GM10266 (cell line): ENCODE measurements at regions not wholly inside any gene's neighbourhood (a gene's known extent, or its start where the extent isn't known, plus 50 kb on each side); places are given as distances from the start of the nearest gene placed in this dataset.

Experiments
- DNase-seq: peaks from one replicate; pipeline ENCODE4 v3.0.0; 2012; ENCODE audit errors: extremely low spot score
- TF ChIP-seq, protein P1 (sequence below): IDR thresholded peaks from 2 replicates; pipeline ENCODE4 v1.5.1; 2012; ENCODE audit warnings: mild to moderate bottlenecking, low read depth; ENCODE audit not compliant: control insufficient read depth, insufficient read depth; ENCODE audit errors: missing control alignments

DNA sequence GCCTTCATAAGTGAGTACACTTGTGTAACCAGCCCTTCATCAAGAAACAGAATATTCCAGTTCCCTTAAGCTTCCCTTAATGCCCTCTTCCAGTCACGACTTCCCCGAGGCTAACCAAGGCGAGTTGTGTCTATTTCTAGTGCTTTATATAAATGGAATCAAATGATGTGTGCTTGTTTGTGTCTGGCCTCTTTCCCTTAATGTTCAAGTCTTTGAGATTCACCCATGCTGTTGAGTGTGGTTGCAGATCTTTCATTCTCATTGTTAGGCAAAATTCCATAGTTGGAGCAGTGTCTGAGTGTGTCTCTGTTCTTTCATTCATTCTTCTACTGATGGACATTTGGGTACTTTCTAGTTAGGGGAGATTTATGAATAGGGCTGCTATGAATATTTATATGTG lies 135.0 kb downstream of the CEBPB start:
- TF ChIP-seq, protein P1, sequence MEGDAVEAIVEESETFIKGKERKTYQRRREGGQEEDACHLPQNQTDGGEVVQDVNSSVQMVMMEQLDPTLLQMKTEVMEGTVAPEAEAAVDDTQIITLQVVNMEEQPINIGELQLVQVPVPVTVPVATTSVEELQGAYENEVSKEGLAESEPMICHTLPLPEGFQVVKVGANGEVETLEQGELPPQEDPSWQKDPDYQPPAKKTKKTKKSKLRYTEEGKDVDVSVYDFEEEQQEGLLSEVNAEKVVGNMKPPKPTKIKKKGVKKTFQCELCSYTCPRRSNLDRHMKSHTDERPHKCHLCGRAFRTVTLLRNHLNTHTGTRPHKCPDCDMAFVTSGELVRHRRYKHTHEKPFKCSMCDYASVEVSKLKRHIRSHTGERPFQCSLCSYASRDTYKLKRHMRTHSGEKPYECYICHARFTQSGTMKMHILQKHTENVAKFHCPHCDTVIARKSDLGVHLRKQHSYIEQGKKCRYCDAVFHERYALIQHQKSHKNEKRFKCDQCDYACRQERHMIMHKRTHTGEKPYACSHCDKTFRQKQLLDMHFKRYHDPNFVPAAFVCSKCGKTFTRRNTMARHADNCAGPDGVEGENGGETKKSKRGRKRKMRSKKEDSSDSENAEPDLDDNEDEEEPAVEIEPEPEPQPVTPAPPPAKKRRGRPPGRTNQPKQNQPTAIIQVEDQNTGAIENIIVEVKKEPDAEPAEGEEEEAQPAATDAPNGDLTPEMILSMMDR: no peak
- DNase-seq: no peak

DNA sequence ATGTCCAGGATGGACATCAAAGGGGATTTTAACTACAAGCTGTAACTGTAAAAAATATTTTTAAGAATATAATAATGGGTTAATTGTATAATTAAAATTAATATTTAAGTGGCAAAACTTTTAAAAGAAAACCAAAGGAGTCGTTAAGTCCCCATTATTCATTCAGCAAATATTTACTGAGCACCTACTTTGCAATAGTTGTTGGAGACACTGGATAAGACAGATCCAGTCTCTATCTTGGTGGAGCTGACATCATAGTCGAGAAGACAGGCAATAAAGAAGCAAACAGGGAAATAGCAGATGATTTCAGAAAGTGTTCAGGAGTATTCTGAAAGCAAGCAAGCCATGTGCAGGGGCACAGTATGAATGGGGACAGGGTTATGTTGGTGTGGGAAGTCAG lies 137.0 kb downstream of the CEBPB start:
- no peak for DNase-seq
- TF ChIP-seq, protein P1: no peak

DNA sequence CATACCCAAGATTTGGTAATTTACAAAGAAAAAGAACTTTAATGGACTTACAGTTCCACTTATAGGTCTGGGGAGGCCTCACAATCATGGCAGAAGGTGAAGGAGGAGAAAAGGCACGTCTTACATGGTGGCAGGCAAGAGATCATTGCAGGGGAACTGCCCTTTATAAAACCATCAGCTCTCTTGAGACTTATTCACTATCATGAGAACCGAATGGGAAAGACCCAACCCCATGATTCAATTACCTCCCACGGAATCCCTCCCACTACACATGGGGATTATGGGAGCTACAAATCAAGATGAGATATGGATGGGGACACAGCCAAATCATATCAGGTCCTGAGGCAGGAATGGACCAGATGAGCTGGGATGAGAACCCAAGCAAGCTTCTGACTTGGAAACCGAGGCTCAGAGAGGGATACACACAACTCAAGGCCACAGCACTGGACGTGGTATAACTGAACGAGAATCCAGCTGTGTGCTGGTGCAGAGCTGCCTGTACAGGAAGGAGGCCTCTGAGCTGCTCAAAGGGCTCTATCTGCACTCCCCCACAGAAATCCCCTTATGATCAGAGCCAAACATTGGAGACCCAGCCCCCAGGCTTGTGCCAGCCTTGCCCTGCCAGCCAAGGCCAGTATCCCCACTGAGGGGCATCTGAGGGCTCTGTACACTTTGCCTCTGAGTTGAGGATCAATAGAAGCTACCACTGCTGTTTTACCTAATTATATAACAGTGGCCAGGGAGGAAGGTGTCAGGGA lies 137.8 kb downstream of the CEBPB start:
- TF ChIP-seq, protein P1: no peak
- no peak for DNase-seq

DNA sequence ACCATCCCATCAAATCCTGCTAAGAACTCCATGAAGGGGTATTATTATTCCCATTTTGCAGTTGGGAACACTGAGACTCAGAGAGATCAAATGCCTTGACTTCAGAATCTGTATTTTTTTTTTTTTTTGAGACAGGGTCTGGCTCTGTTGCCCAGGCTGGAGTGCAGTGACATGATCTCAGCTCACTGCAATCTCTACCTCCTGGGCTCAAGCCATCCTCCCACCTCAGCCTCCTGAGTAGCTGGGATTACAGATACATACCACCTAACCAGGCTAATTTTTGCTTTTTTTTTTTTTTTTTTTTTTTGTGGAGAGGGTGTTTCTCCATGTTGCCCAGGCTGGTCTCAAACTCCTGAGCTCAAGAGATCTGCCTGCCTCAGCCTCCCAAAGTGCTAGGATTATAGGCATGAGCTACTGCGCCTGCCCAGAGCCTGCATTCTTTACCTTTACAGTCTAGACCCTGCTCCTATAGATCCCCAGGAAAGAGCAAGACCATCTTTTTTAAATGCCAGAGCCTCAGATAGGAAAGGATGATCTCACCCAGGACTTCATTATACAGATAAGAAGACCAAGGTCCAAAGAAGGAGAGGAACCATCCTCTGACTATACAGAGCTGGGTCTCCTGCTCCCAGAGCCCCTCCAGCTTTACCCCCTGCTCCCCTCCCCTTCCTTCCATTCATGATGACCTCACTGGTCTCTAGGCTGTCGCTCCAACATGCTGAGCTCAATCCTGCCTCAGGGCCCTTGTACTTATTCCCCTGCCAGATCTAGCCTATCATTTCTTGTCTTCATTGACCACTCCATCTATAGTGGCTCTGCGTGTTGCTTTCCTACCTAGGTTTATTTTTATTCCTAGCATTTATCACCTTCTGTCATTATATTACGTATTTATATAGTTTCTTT lies 138.6 kb downstream of the CEBPB start:
- DNase-seq: no peak
- TF ChIP-seq, protein P1: no peak

DNA sequence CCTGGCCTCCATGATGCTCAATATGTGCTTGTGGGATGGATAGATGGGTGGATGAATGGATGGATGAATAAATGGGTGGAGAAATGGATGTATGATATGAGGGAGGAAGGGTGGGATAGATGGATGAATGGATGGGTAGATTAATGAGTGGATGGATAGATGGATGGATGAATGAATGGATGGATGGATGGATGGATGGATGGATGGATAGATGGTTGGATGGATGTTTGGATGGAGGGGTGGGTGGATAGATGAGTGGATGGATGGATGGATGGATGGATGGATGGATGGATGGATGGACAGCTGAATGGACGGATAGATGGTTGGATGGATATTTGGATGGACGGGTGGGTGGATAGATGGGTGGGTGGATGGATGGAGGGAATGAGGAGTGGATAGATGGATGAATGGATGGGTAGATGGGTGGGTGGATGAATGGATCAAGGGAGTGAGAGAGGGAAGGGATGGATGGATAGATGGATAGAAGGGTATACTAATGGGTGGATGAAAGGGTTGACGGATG lies 139.4 kb downstream of the CEBPB start:
- DNase-seq: no peak
- TF ChIP-seq, protein P1: no peak

DNA sequence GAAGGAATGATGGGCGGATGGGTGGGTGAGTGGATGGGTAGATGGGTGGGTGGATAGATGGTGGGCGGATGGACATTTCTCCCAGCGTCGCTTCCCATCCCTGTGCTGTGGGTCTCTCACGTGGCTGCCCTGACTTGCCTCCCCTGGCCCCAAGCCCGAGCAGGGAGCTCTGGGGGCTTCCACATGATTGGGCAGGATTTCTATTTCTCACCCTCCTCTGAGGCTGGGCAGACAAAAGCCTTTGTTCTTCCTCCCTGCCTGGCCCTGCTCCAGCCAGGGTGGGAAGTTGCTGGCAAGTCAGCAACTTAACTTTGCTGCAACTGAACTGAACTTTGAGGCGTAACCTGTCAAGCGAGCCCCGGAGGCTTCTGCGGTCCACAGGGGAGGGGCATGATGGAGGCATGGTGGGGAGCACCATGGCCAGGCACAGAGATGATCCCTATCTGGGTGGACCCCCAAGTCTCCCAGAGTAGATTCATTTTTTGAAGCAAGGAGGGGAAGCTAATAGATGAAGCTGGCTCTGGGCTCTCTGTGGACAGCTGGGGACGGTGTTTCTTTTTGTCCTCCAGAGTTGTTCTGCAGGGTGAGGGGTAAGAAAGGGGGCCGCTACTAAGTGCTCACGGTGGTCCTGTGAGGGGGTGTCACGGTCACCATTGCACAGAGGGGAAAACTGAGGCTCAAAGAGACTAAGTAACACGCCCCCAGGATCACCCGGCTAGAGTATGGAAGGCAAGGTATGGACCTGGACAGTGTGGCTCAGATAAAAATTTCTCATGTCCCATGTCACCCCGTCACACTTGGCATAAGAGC lies 140.1 kb downstream of the CEBPB start:
- no peak for DNase-seq
- TF ChIP-seq, protein P1: no peak
